K562 (cell line): ENCODE measurements at regions not wholly inside any gene's neighbourhood (a gene's known extent, or its start where the extent isn't known, plus 50 kb on each side); places are given as distances from the start of the nearest gene placed in this dataset.
A peak's percentile ranks its signal among the peaks of the same experiment; 100 is the strongest.

Source experiments
- ATAC-seq: fragments of 200-7000 bp; cut with Tn5 transposase; 3 replicates; pipeline ENCODE4 v1.9.1; 2020; ENCODE audit warnings: moderate library complexity
- BruUV-seq: library from RNA; stranded (reverse); fragments of 400-500 nt; replicated peaks from 2 replicates; lab custom pipeline; 2021; lab: Mats Ljungman, UMichigan
- CTCF ChIA-PET: fragments of 300-600 bp; formaldehyde crosslinking; extraction: SDS; loops from one replicate; lab custom pipeline; 2021; ENCODE audit warnings: low intra/inter-chr PET ratio; lab: Yijun Ruan, JAX
- POLR2A ChIA-PET: fragments of 300-600, 350-650 bp; sonication (Branson Sonifier 250); formaldehyde crosslinking; extraction: SDS; loops from one replicate; lab custom pipeline; 2021; ENCODE audit warnings: antibody characterized with exemption, inconsistent platforms; lab: Yijun Ruan, JAX
- DNase-seq, 4 experiments: peaks; one replicate each; pipeline versions ENCODE4 v3.0.0 to v3.0.0-alpha.2; 2011 to 2018; ENCODE audit warnings: low spot score in 3 of 4, mixed read lengths in 3 of 4; ENCODE audit errors: extremely low read depth in 1 of 4
- FAIRE-seq: peaks from 2 replicates; lab custom pipeline; 2011; peaks lifted over from hg19 to GRCh38; lab: Jason Lieb, UNC
- H2AFZ ChIP-seq: 2 replicates; pipeline ENCODE4 v1.6.0; 2011; ENCODE audit warnings: low read depth, low read length, control low read depth, inconsistent platforms
- H3K27ac ChIP-seq: fragments of 200-600 bp; 3 replicates; pipeline ENCODE4 v1.8.0; 2011; ENCODE audit warnings: low read depth, mild to moderate bottlenecking, control low read depth, inconsistent platforms, low read length, moderate library complexity, mixed read lengths; ENCODE audit errors: extremely low read depth
- H3K27me3 ChIP-seq, 2 experiments: fragments of 300-600 bp in 1 of 2; 2 replicates in 1 of 2; 3 replicates in 1 of 2; pipeline versions ENCODE4 v1.6.0 to v1.8.0; 2011; ENCODE audit warnings: inconsistent platforms in 2 of 2, low read length in 2 of 2, mild to moderate bottlenecking in 1 of 2, mixed read lengths in 1 of 2, moderate library complexity in 1 of 2; ENCODE audit not compliant: control insufficient read depth in 2 of 2, insufficient read depth in 2 of 2
- H3K36me3 ChIP-seq: fragments of 300-600 bp; 3 replicates; pipeline ENCODE4 v1.8.0; 2011; ENCODE audit warnings: mild to moderate bottlenecking, low read length, inconsistent platforms; ENCODE audit not compliant: control insufficient read depth, insufficient read depth
- H3K4me1 ChIP-seq, 2 experiments: fragments of 200-600 bp in 1 of 2; replicated peaks in 1 of 2; 2 replicates in 1 of 2; 3 replicates in 1 of 2; pipeline versions ENCODE4 v1.5.1 to v1.8.0; 2011; ENCODE audit warnings: inconsistent platforms in 2 of 2, low read length in 2 of 2, mild to moderate bottlenecking in 1 of 2, mixed read lengths in 1 of 2, moderate library complexity in 1 of 2; ENCODE audit not compliant: control insufficient read depth in 2 of 2, insufficient read depth in 2 of 2
- H3K4me2 ChIP-seq: 2 replicates; pipeline ENCODE4 v1.6.1; 2011; ENCODE audit warnings: low read length, control low read depth, inconsistent platforms, mixed read lengths; ENCODE audit not compliant: insufficient read depth
- H3K4me3 ChIP-seq: fragments of 200-600 bp; sonication (generic), shearing (Covaris generic); 2 replicates; pipeline ENCODE4 v1.5.1; 2016; ENCODE audit warnings: control low read depth, inconsistent platforms
- H3K79me2 ChIP-seq: fragments of 200-600 bp; 3 replicates; pipeline ENCODE4 v1.8.0; 2011; ENCODE audit warnings: low read length, inconsistent platforms; ENCODE audit not compliant: control insufficient read depth, insufficient read depth
- H3K9ac ChIP-seq, 2 experiments: 2 replicates each; pipeline versions ENCODE4 v1.6.0 to v1.6.1; 2011; ENCODE audit warnings: low read depth in 2 of 2, low read length in 2 of 2, control low read depth in 1 of 2, inconsistent platforms in 1 of 2, mild to moderate bottlenecking in 1 of 2, mixed read lengths in 1 of 2; ENCODE audit not compliant: insufficient read depth in 1 of 2
- H3K9me1 ChIP-seq: one replicate; pipeline ENCODE4 v1.6.0; 2011; ENCODE audit warnings: inconsistent platforms, mild to moderate bottlenecking, low read length, moderate library complexity; ENCODE audit not compliant: control insufficient read depth, insufficient read depth
- H3K9me3 ChIP-seq: replicated peaks from 2 replicates; pipeline ENCODE4 v1.5.1; 2011; ENCODE audit warnings: low read depth, low read length, inconsistent platforms; ENCODE audit not compliant: control insufficient read depth, insufficient read depth
- H4K20me1 ChIP-seq: replicated peaks from 2 replicates; pipeline ENCODE4 v1.6.1; 2011; ENCODE audit warnings: low read length, inconsistent platforms, mixed read lengths; ENCODE audit not compliant: control insufficient read depth, insufficient read depth
- ATF3 ChIP-seq, 2 experiments: fragments of 450-650 bp in 1 of 2; sonication (generic) in 1 of 2; formaldehyde crosslinking in 1 of 2; IDR thresholded peaks in 1 of 2; conservative IDR thresholded peaks in 1 of 2; 2 replicates each; pipeline versions ENCODE4 v1.6.1 to v1.8.1; 2016 to 2023; ENCODE audit warnings: mild to moderate bottlenecking in 2 of 2, moderate library complexity in 2 of 2, inconsistent platforms in 1 of 2, missing genetic modification reagents in 1 of 2
- CHCHD3 ChIP-seq: fragments of 250-450 bp; sonication (Bioruptor Pico); IDR thresholded peaks from 2 replicates; pipeline ENCODE4 v2.1.2; 2022; ENCODE audit warnings: mild to moderate bottlenecking
- ELK1 ChIP-seq: sonication (generic); formaldehyde crosslinking; IDR thresholded peaks from 2 replicates; pipeline ENCODE4 v1.8.1; 2022; ENCODE audit warnings: missing genetic modification reagents
- HDAC1 ChIP-seq, 2 experiments: fragments of 450-650 bp; IDR thresholded peaks; 2 replicates each; pipeline ENCODE4 v1.6.1; 2016 to 2017; ENCODE audit warnings: inconsistent platforms in 1 of 2, mild to moderate bottlenecking in 1 of 2, moderate library complexity in 1 of 2
- HNRNPK ChIP-seq: fragments of 200-400 bp; formaldehyde crosslinking; IDR thresholded peaks from one replicate; pipeline ENCODE4 v1.6.1; 2018; ENCODE audit warnings: mild to moderate bottlenecking, low read depth, low read length; ENCODE audit not compliant: poor library complexity, severe bottlenecking
- OTX1 ChIP-seq: fragments of 450-650 bp; formaldehyde crosslinking; IDR thresholded peaks from 2 replicates; pipeline ENCODE4 v1.4.0; 2022; ENCODE audit warnings: mild to moderate bottlenecking
- RBM17 ChIP-seq: fragments of 200-400 bp; formaldehyde crosslinking; IDR thresholded peaks from 2 replicates; pipeline ENCODE4 v1.6.1; 2017; ENCODE audit warnings: low read depth, mild to moderate bottlenecking, low read length, borderline replicate concordance
- RBM25 ChIP-seq: fragments of 200-400 bp; formaldehyde crosslinking; IDR thresholded peaks from 2 replicates; pipeline ENCODE4 v1.6.1; 2018; ENCODE audit warnings: low read length, low read depth, moderate library complexity; ENCODE audit not compliant: severe bottlenecking
- SIN3A ChIP-seq, 2 experiments: fragments of 150-350 bp in 1 of 2; IDR thresholded peaks; 2 replicates each; pipeline ENCODE4 v1.6.1; 2011 to 2016; ENCODE audit warnings: borderline replicate concordance in 2 of 2, low read depth in 2 of 2, low read length in 2 of 2, mild to moderate bottlenecking in 2 of 2, moderate library complexity in 2 of 2; ENCODE audit not compliant: control insufficient read depth in 1 of 2
- SMAD2 ChIP-seq: fragments of 150-350 bp; IDR thresholded peaks from 2 replicates; pipeline ENCODE4 v1.6.1; 2014; ENCODE audit warnings: low read depth, mild to moderate bottlenecking, low read length
- SMAD4 ChIP-seq: fragments of 250-450 bp; sonication (Bioruptor Pico); conservative IDR thresholded peaks from 2 replicates; pipeline ENCODE4 v1.8.0; 2021; ENCODE audit warnings: inconsistent platforms, mild to moderate bottlenecking, moderate library complexity
- ZNF23 ChIP-seq: fragments of 250-450 bp; sonication (Bioruptor Pico); IDR thresholded peaks from 2 replicates; pipeline ENCODE4 v1.4.0; 2020; ENCODE audit warnings: mild to moderate bottlenecking
- WGBS: fragments of 100-300 bp; shearing (Covaris generic); methylation state at CpG from one replicate; pipeline ENCODE4 v1.1.6; 2016; ENCODE audit warnings: low coverage, mixed read lengths; ENCODE audit not compliant: insufficient coverage; ENCODE audit errors: missing lambda C conversion rate; 5-methylcytosine and 5-hydroxymethylcytosine counted together
- in situ Hi-C: fragments of 300-500 bp; cut with MboI; formaldehyde crosslinking; loops from 4 replicates; pipeline ENCODE4 v1.15.0; 2018; ENCODE audit warnings: inconsistent platforms, mixed read lengths
- intact Hi-C: fragments of 100-400 bp; cut with micrococcal nuclease; formaldehyde crosslinking; loops from 2 replicates; pipeline ENCODE4 v1.14.2; 2022

GRCh38 chr7:45236666-45237065 lies 79.1 kb downstream of the RAMP3 start:
- Histone ChIP-seq H4K20me1 (peaks cover 7% of the 10 kb centered on the region; the same call in 1 of the 2 replicates), H3K9me3 (no peaks in the 10 kb centered on the region), H3K9me1 (no peaks in the 10 kb centered on the region), H3K9ac (no peak overlapping the region), H3K36me3 (no peaks in the 10 kb centered on the region), H3K27me3 (peaks cover 11 to 21% of the 10 kb centered on the region in 2 experiments; a peak in 4 of 5 replicates), H3K4me1 (peaks cover 7 to 9% of the 10 kb centered on the region in 2 experiments; a peak in 3 of 5 replicates), H3K4me3 (no peak overlapping the region), H3K27ac (no peak overlapping the region), H3K79me2 (no peaks in the 10 kb centered on the region), H3K4me2 (no peak overlapping the region), H2AFZ (no peak overlapping the region)
- CTCF ChIA-PET: no interaction called here
- BruUV-seq: no TSS peak
- FAIRE-seq (no peak), DNase-seq (no peak), ATAC-seq (no peak)
- POLR2A ChIA-PET: interaction anchor here (1.2 to 1.3 kb wide), 2 partner anchors 10 to 14 kb away, joined by 5 to 6 read pairs; no protein-coding TSS in a partner anchor
- in situ Hi-C loops (no loop called here), intact Hi-C loops (no loop called here)
- TF ChIP-seq HDAC1 (IDR thresholded peaks at IDR 0.05) (no peak), RBM17 (no peak), ZNF23 (CRISPR knock-in tag) (no peak)
- 13% methylated on average over 1 of the region's 1 CpG for WGBS

- in situ Hi-C loops (no loop called here), intact Hi-C loops (no loop called here)
- Histone ChIP-seq H3K9me3 (no peaks in the 10 kb centered on the region), H3K79me2 (no peaks in the 10 kb centered on the region), H3K4me1 (peaks cover 7 to 11% of the 10 kb centered on the region in 2 experiments; a peak in 3 of 5 replicates), H4K20me1 (peaks cover 7% of the 10 kb centered on the region; the same call in 1 of the 2 replicates), H3K27ac (no peak overlapping the region), H3K9me1 (no peaks in the 10 kb centered on the region), H3K4me2 (no peak overlapping the region), H2AFZ (peak overlapping the region; percentile 67), H3K36me3 (no peaks in the 10 kb centered on the region), H3K9ac (no peak overlapping the region), H3K27me3 (peaks cover 9 to 27% of the 10 kb centered on the region in 2 experiments; a peak in 4 of 5 replicates), H3K4me3 (no peak overlapping the region)
- peak; percentile 39 to 70 (median 41) for DNase-seq
- ChIA-PET CTCF (no interaction called here), POLR2A (interaction anchor here (1.2 to 1.8 kb wide), 3 partner anchors 8 to 13 kb away, joined by 5 to 6 read pairs (median 5); no protein-coding TSS in a partner anchor)
- no TSS peak for BruUV-seq
- FAIRE-seq: peak; percentile 89
- ATAC-seq: peak; percentile 92
- WGBS: 15% methylated on average over 13 of the region's 13 CpGs
- TF ChIP-seq RBM25 (no peak), OTX1 (CRISPR knock-in tag) (no peak), CHCHD3 (CRISPR knock-in tag) (no peak), ATF3 (IDR thresholded peaks at IDR 0.05) (peak; percentile 33), ATF3 (CRISPR knock-in tag; conservative IDR thresholded peaks at IDR 0.05) (no peak), SMAD2 (no peak), SIN3A (IDR thresholded peaks at IDR 0.05; ENCODE audit: borderline replicate concordance in 2 of 2, control insufficient read depth in 1 of 2, low read depth in 2 of 2, low read length in 2 of 2) (no peak), SMAD4 (CRISPR knock-in tag) (no peak), HNRNPK (no peak), ELK1 (CRISPR knock-in tag) (no peak)
These were observed 80.3 kb downstream of the RAMP3 start for GRCh38 chr7:45237788-45238461.
